ENCODE measurements at regions not wholly inside any gene's neighbourhood (a gene's known extent, or its start where the extent isn't known, plus 50 kb on each side); places are given as distances from the start of the nearest gene placed in this dataset.

DNA sequence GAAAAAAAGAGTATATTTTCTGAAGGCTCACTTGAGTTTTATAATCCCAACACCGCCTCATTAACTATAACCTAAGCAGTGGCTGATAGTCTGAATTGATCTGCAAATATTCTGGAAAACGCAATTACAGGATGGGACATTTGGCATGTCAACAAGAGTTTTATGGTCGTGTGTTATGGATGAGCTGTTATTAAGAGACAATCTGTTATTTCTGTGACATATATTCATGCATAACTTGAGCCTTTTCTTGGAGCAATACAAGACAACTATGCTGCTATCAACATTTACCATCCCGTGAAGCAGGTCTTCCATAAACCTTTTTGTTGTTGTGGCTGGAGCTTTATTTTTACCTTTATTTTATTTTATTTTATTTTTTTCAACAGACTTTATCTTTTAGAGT lies 164.4 kb downstream of the SCG2 start:
- no peaks in the 10 kb centered on the region for H3K4me1 ChIP-seq
- intact Hi-C loops (cut with DNase I; ENCODE audit: low total_unique reads) = loop anchor here (5.0 kb wide), 1 partner anchor 990 kb away; no protein-coding TSS in a partner anchor
- no peak for DNase-seq (ENCODE audit: low spot score in 2 of 2)
- TF ChIP-seq POLR2A (IDR thresholded peaks at IDR 0.05) = no peak
- TF ChIP-seq, protein P1, sequence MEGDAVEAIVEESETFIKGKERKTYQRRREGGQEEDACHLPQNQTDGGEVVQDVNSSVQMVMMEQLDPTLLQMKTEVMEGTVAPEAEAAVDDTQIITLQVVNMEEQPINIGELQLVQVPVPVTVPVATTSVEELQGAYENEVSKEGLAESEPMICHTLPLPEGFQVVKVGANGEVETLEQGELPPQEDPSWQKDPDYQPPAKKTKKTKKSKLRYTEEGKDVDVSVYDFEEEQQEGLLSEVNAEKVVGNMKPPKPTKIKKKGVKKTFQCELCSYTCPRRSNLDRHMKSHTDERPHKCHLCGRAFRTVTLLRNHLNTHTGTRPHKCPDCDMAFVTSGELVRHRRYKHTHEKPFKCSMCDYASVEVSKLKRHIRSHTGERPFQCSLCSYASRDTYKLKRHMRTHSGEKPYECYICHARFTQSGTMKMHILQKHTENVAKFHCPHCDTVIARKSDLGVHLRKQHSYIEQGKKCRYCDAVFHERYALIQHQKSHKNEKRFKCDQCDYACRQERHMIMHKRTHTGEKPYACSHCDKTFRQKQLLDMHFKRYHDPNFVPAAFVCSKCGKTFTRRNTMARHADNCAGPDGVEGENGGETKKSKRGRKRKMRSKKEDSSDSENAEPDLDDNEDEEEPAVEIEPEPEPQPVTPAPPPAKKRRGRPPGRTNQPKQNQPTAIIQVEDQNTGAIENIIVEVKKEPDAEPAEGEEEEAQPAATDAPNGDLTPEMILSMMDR (IDR thresholded peaks at IDR 0.05) = no peak
- TF ChIP-seq POLR2AphosphoS5 (IDR thresholded peaks at IDR 0.05) = no peak
- H3K9me3 ChIP-seq = no peaks in the 10 kb centered on the region
- no peaks in the 10 kb centered on the region for H3K27me3 ChIP-seq
- no peaks in the 10 kb centered on the region for H3K36me3 ChIP-seq
- no peak overlapping the region for H3K4me3 ChIP-seq
- H3K27ac ChIP-seq = no peak overlapping the region

DNA sequence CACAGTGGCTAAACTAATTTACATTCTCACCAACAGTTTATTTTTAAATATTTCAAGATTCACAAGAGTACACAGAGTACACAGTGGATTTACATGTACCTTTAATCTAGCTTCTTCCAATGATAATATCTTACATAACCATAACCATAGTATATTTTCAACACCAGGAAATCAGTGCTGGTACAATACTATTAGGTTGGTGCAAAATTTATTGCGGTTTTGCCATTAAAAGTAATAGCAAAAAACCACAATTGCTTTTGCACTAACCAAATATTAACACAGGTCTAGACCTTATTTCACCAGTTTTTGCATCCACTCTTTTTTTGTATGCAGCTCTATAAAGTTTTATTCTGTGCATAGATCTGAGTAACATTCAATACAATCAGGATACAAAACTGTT lies 163.0 kb downstream of the SCG2 start:
- Histone ChIP-seq H3K4me3 (no peak overlapping the region), H3K27ac (no peak overlapping the region), H3K36me3 (no peaks in the 10 kb centered on the region), H3K27me3 (no peaks in the 10 kb centered on the region), H3K9me3 (no peaks in the 10 kb centered on the region), H3K4me1 (no peaks in the 10 kb centered on the region)
- no peak for DNase-seq (ENCODE audit: low spot score in 2 of 2)
- intact Hi-C loops (cut with DNase I; ENCODE audit: low total_unique reads) = loop anchor here (5.0 kb wide), 1 partner anchor 992 kb away; no protein-coding TSS in a partner anchor
- TF ChIP-seq POLR2AphosphoS5 (IDR thresholded peaks at IDR 0.05) (no peak), POLR2A (IDR thresholded peaks at IDR 0.05) (no peak)
- TF ChIP-seq, protein P1 (IDR thresholded peaks at IDR 0.05) = no peak

GRCh38 chr2:223439786-223440185 lies 162.4 kb downstream of the SCG2 start:
- H3K4me3 ChIP-seq = no peak overlapping the region
- intact Hi-C loops (cut with DNase I; ENCODE audit: low total_unique reads) = loop anchor here (5.0 kb wide), 1 partner anchor 992 kb away; no protein-coding TSS in a partner anchor
- H3K4me1 ChIP-seq = no peaks in the 10 kb centered on the region
- no peaks in the 10 kb centered on the region for H3K27me3 ChIP-seq
- H3K27ac ChIP-seq = no peak overlapping the region
- no peaks in the 10 kb centered on the region for H3K9me3 ChIP-seq
- TF ChIP-seq POLR2AphosphoS5 (IDR thresholded peaks at IDR 0.05) = no peak
- TF ChIP-seq, protein P1 (IDR thresholded peaks at IDR 0.05) = no peak
- DNase-seq (ENCODE audit: low spot score in 2 of 2) = no peak
- no peaks in the 10 kb centered on the region for H3K36me3 ChIP-seq

DNA sequence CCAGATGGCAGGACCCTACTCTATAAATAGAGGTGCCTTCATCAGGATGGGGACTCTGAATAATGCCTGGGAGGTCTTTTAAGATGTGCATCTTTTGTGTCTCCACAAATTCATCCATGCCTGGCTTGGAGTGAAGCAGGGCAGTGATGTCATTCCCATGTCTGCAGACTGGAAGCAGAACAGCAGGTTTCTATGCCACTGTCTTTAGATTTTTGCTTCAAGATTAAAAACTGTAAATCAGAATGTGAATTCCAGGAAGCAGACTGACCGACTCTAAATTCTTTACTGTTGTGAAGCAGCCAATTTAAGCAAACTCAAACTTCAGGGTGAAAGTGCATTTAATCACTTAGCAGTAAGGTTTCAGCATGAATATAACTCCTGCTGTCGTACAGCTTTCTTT lies 159.3 kb downstream of the SCG2 start:
- no peaks in the 10 kb centered on the region for H3K4me1 ChIP-seq
- no peak for TF ChIP-seq POLR2AphosphoS5 (IDR thresholded peaks at IDR 0.05)
- no peaks in the 10 kb centered on the region for H3K36me3 ChIP-seq
- H3K4me3 ChIP-seq = no peak overlapping the region
- intact Hi-C loops (cut with DNase I; ENCODE audit: low total_unique reads) = no loop called here
- H3K27ac ChIP-seq = no peak overlapping the region
- H3K27me3 ChIP-seq = no peaks in the 10 kb centered on the region
- no peaks in the 10 kb centered on the region for H3K9me3 ChIP-seq
- DNase-seq (ENCODE audit: low spot score in 2 of 2) = no peak

DNA sequence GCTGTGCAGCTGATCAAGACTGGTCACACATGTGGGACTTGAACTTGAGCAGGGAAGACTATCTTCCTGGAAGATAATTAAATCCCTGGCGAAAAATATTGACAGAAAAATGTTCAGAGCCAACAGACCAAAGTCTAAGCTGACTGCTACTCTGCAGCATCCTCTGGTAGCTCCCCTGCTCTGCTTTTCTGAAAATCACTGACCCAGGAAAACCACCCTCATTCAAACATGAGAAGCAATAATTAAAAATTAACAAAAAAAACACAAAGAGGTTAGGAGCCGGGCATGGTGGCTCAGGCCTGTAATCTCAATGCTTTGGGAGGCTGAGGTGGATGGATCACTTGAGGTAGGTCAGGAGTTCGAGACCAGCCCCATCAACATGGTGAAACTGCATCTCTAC lies 151.9 kb downstream of the SCG2 start:
- no peak for DNase-seq (ENCODE audit: low spot score in 2 of 2)
- TF ChIP-seq POLR2AphosphoS5 (IDR thresholded peaks at IDR 0.05) (no peak), POLR2A (IDR thresholded peaks at IDR 0.05) (no peak)
- TF ChIP-seq, protein P1 (IDR thresholded peaks at IDR 0.05) = no peak
- Histone ChIP-seq H3K4me3 (no peak overlapping the region), H3K4me1 (no peaks in the 10 kb centered on the region), H3K9me3 (no peaks in the 10 kb centered on the region), H3K27me3 (no peaks in the 10 kb centered on the region), H3K36me3 (no peaks in the 10 kb centered on the region), H3K27ac (no peak overlapping the region)
- intact Hi-C loops (cut with DNase I; ENCODE audit: low total_unique reads) = no loop called here

DNA sequence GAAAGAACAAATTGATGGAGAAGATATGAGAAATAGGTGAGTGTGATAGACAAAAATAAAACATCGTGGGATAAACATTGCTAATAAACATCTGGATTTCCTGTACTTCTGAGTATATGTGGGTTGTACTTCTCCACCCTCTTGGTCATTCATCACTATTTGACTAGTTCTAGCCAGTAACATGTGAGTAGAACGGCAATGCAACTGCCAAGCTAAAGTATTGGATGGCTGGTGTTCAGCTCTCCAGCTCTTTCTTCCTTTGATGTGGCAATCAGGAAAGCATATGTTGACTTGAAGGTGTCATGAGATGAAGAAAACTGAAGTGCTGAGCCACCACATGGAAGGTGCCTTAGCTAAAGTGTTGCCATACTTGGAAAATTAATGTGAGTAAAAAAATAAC lies 144.9 kb downstream of the SCG2 start:
- DNase-seq (ENCODE audit: low spot score in 2 of 2) = no peak
- no peaks in the 10 kb centered on the region for H3K4me1 ChIP-seq
- no peak overlapping the region for H3K4me3 ChIP-seq
- no peak overlapping the region for H3K27ac ChIP-seq
- H3K27me3 ChIP-seq = no peaks in the 10 kb centered on the region
- no peaks in the 10 kb centered on the region for H3K9me3 ChIP-seq
- no peaks in the 10 kb centered on the region for H3K36me3 ChIP-seq
- TF ChIP-seq POLR2AphosphoS5 (IDR thresholded peaks at IDR 0.05) = no peak
- TF ChIP-seq, protein P1 (IDR thresholded peaks at IDR 0.05) = no peak
- TF ChIP-seq POLR2A (IDR thresholded peaks at IDR 0.05) = no peak
- intact Hi-C loops (cut with DNase I; ENCODE audit: low total_unique reads) = no loop called here

Data from breast epithelium (tissue), 4 donors.